Osteocyte (in vitro differentiated cells): ENCODE measurements at regions not wholly inside any gene's neighbourhood (a gene's known extent, or its start where the extent isn't known, plus 50 kb on each side); places are given as distances from the start of the nearest gene placed in this dataset.

Source experiments
- DNase-seq: peaks from one replicate; pipeline ENCODE4 v3.0.0; 2021; ENCODE audit warnings: mixed read lengths; ENCODE audit not compliant: unreplicated experiment; ENCODE audit errors: extremely low spot score
- H3K27ac Mint-ChIP-seq: one replicate; pipeline ENCODE4 v1.8.0; 2021; ENCODE audit warnings: mild to moderate bottlenecking, mixed read lengths; ENCODE audit not compliant: unreplicated experiment
- H3K27me3 Mint-ChIP-seq: one replicate; pipeline ENCODE4 v1.8.0; 2021; ENCODE audit warnings: mixed read lengths; ENCODE audit not compliant: unreplicated experiment
- H3K36me3 Mint-ChIP-seq: one replicate; pipeline ENCODE4 v1.8.0; 2021; ENCODE audit warnings: mixed read lengths; ENCODE audit not compliant: unreplicated experiment
- H3K4me1 Mint-ChIP-seq: one replicate; pipeline ENCODE4 v1.8.0; 2021; ENCODE audit warnings: mixed read lengths; ENCODE audit not compliant: unreplicated experiment
- H3K4me3 Mint-ChIP-seq: one replicate; pipeline ENCODE4 v1.8.0; 2021; ENCODE audit warnings: mild to moderate bottlenecking, moderate library complexity, mixed read lengths; ENCODE audit not compliant: unreplicated experiment
- H3K9me3 Mint-ChIP-seq: one replicate; pipeline ENCODE4 v1.8.0; 2021; ENCODE audit warnings: mixed read lengths; ENCODE audit not compliant: unreplicated experiment
- CTCF ChIP-seq: fragments of 200-600 bp; sonication (generic); IDR thresholded peaks from 2 replicates; pipeline ENCODE4 v1.5.0; 2021; ENCODE audit warnings: antibody characterized with exemption, mild to moderate bottlenecking, moderate library complexity

- Mint-ChIP-seq H3K27me3 (no peaks in the 10 kb centered on the region), H3K27ac (no peak overlapping the region), H3K9me3 (peaks cover 4% of the 10 kb centered on the region), H3K4me3 (no peak overlapping the region), H3K4me1 (no peaks in the 10 kb centered on the region), H3K36me3 (no peaks in the 10 kb centered on the region)
- no peak for DNase-seq
- TF ChIP-seq CTCF: no peak
Observed at GRCh38 chr5:155211764-155212163, 198.2 kb downstream of the KIF4B start.

GRCh38 chr5:155222393-155222792 lies 208.8 kb downstream of the KIF4B start:
- Mint-ChIP-seq H3K27me3 (no peaks in the 10 kb centered on the region), H3K4me3 (no peak overlapping the region), H3K4me1 (no peaks in the 10 kb centered on the region), H3K36me3 (no peaks in the 10 kb centered on the region), H3K9me3 (peaks cover 5% of the 10 kb centered on the region), H3K27ac (no peak overlapping the region)
- DNase-seq: no peak
- no peak for TF ChIP-seq CTCF

- Mint-ChIP-seq H3K27ac (no peak overlapping the region), H3K4me3 (no peak overlapping the region), H3K27me3 (no peaks in the 10 kb centered on the region), H3K4me1 (no peaks in the 10 kb centered on the region), H3K9me3 (no peaks in the 10 kb centered on the region), H3K36me3 (no peaks in the 10 kb centered on the region)
- no peak for TF ChIP-seq CTCF
- DNase-seq: no peak
Observed at GRCh38 chr5:155229135-155229534, 215.6 kb downstream of the KIF4B start.

DNA sequence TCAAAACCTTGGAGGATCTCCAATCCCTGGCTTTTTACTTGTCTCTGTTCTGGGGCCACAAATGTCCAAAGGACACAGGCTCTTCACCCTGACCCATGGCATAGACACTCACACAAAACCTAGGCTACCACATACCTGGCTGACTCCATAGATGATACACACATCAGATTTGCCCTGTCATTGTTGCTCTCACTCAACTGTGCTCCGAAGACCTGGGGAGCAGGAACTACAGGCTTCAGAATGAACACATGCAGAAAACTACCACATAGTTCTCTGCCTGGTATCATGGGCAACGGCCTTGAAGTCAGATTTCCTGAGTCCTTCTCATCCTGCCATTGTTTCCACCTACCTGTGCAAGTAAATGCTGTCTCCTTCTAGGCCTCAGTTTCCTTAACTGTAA lies 226.2 kb downstream of the KIF4B start:
- no peak for TF ChIP-seq CTCF
- Mint-ChIP-seq H3K4me3 (no peak overlapping the region), H3K36me3 (no peaks in the 10 kb centered on the region), H3K27me3 (no peaks in the 10 kb centered on the region), H3K4me1 (no peaks in the 10 kb centered on the region), H3K27ac (no peak overlapping the region), H3K9me3 (peaks cover 33% of the 10 kb centered on the region)
- no peak for DNase-seq

DNA sequence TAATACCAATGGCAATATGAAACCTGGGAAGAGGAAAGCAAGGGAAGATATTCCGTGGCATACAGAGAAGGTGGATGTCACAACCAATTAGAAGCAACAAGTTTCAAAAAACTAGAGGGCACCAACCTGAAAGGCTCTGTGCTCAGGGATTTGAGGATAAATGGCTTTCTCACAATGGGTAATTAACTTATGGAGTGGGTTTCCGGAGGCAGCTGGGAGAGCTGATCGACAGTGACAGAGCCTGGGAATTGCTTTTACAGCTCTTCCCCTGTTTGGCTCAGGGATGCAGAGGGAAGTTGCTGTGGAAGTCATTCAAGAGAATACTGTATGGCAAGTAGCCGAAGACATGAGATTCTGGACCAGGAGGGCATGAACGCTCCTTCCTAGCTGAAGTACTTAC lies 237.0 kb downstream of the KIF4B start:
- no peak overlapping the region for H3K27ac Mint-ChIP-seq
- DNase-seq: no peak
- TF ChIP-seq CTCF: no peak

More for the DNA sequence above, 237.0 kb downstream of the KIF4B start:
- no peaks in the 10 kb centered on the region for H3K4me1 Mint-ChIP-seq
- H3K4me3 Mint-ChIP-seq: no peak overlapping the region
- H3K36me3 Mint-ChIP-seq: no peaks in the 10 kb centered on the region
- no peaks in the 10 kb centered on the region for H3K27me3 Mint-ChIP-seq
- peaks cover 3% of the 10 kb centered on the region for H3K9me3 Mint-ChIP-seq
